Stimulated activated CD8-positive, alpha-beta memory T cell treated with anti-CD3 and anti-CD28 coated beads, Interleukin-4, amount 100 ng/mL, for 48 hours (primary cell): ENCODE measurements at regions not wholly inside any gene's neighbourhood (a gene's known extent, or its start where the extent isn't known, plus 50 kb on each side); places are given as distances from the start of the nearest gene placed in this dataset.
"Not testable (repeated sequence)": the region's sequence is repeated elsewhere in the genome, so short reads cannot be mapped to it uniquely, and the experiment has no call there.

Source experiments
- DNase-seq: peaks from one replicate; pipeline ENCODE4 v3.0.0-alpha.2; 2020

DNA sequence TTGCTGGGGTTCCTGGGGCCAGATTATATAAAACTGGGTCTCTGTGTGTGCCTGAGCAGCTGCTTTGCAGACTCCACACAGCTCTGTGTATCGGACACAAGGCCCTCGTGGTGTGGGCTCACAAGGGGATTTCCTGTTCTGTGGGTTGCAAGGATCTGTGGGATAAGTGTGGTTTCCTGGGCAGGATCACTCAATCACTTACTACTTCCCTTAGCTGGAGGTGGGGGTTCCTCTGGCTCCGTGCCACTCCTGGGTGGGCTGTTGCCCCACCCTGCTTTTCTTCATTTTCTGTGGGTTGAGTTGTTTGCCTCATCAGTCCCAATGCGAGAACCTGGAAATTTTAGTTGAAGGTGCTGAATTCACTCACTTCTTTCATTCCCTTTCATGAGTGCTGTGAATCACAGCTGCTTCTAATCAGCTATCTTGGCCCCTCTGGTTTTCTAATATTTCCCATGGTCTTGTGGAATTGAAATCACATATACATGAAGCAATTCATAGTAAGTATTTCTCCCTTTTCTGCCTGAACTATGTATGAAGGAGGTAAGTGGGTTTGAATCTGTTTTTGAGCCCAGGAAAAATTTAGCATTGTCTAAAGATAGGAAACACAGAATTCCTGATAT is 196.3 kb downstream of the DCDC2C start:
- DNase-seq: no peak

DNA sequence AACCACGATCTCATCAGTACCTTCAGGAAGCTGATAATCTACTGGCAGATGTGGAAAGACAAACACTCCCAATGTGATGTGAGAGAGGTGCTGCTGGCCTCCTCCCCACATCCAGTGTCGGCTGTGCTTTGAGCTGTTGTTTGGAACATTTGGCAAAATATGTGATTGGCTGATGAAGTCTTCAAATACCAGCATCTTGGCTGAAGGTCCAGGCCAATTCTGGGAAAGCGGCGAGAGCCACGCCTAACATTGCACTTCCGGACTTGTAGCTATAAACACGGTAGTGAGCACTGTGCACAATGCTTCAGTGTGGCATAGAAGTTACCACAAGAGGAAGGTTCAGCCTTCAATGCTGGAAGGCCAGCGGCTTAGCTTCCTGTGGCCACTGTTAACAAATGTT is 198.8 kb downstream of the DCDC2C start:
- no peak for DNase-seq

DNA sequence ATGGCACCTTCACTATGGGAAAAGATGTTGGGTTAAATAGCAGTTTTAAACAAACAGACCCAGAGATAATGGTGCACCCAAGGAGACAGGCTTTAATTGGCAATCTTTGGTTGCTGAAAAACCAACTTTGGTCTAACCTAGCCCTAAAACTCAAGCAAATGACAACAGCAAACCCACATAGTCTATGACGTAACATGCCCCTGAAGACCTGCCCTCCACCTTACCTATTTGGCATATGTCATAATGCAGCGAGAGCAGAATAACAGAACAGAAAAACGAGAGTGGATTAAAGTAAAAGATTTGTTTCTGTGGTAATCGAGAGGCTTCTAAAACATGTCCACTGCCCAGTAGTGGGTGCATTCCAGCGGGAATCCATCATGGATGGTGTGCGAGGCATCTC is 200.7 kb downstream of the DCDC2C start:
- no peak for DNase-seq

DNA sequence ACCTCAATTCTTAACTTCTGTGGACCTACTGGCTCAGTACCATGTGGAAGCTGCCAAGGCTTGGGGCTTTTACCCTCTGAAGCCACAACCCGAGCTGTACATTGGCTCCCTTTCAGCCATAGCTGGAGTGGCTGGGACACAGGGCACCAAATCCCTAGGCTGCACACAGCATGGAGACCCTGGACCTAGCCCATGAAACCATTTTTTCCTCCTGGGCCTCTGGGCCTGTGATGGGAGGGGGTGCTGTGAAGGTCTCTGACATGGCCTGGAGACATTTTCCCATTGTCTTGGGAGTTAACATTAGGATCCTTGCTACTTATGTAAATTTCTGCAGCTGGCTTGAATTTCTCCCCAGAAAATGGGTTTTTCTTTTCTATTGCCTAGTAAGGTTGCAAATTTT is 205.1 kb downstream of the DCDC2C start:
- DNase-seq: not testable (repeated sequence)

DNA sequence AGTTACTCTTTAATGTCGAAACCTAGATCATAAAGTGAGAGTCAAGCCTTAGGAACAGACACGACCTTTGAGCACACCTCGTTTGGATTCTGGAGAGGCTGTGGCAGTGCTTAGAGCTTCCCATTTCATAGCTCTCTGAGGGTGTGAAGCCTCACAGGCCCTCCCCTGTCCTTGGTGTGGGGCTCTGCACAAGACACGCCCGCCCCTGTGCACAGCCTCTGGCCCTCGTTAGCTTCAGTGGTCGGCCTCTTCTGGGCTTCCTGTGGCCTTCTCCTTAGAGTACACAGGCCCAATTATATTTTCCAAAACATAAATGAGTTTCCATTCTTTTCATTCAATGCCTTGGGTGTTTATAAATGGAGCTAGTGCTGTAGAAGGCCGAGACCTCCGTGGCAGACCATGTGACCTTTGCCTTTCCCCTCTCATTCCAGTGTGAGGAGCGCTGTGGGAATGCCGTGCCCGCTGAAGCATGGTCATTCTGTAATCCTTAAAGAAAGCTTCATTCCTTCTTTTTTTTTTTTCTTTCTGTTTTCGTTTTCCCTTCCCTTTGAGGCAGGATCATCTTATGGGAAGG is 208.6 kb downstream of the DCDC2C start:
- DNase-seq: no peak

DNA sequence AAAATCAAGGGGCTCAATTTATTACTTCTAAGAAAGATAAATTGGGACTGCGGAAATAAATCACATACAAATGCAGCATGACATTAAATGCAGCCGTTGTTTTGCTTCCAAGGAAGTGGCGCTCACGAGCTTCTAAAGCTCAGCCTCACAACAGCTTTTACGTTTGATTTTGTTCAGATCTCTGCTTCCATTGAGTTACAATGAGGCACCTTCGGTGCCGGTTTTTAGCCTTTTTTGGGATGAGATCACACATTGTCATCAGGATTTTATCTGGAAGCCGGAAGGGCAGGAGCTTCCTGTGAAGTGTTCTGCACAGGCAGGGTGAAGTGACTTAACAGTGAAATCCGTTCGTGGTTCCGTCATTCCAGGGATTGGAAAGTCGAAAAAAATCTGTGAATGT is 209.8 kb downstream of the DCDC2C start:
- no peak for DNase-seq

DNA sequence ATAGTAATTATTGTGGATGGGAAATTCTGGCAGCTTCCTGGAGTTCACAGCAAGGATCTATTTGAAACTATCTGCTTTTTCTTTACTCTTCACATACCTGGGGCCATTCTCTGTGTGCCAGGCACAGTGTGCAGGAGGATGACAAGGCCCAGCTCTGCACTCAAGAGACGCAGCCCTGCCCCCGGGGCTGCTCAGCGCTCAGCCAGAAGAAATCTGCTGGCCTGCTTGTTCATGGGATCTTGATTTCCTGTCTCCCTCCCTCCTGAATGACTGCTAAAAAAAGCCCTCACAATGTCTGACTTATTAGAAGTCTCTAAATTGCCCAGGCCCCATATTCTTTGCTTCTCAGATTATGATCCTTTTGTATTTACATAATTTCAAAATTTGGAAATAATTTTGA is 210.9 kb downstream of the DCDC2C start:
- DNase-seq: no peak

DNA sequence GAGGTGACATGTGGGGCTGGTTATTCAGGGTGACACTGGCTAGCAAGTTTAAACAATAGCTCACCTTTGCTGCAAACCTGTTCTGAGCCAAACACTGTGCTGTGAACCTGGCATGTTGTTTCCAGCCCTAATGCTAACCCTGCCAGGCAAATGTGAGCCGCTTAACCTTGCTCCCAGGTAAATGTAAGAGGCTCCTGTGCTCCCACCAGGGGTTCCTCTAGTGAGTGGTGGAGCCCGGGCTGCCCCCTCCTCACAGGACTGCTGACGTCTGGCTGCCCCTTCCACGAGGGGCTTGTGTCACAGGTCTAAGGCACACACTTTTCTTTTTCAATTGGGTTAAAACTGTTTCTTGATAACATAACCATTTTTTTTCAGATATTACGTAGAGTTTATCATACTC is 223.7 kb downstream of the DCDC2C start:
- DNase-seq: no peak

DNA sequence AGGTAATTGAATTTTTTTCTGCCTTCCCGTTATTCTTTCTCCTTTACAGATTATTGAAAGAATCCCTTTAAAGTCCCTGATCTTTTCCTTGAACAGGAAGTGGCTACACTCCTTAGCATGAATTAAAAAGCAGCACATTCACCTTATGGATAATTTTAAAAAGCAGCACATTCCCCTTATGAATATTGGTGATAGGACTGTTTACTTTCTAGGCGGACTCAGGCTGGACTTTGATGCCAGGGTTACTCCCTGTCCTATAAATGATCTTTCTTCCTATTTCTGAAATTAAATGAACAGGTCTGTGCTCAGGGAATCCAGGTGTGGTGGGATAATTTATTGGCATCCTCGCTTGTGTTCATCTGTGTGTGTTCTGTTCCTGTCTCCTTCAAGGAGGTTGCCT is 226.0 kb downstream of the DCDC2C start:
- DNase-seq: no peak

DNA sequence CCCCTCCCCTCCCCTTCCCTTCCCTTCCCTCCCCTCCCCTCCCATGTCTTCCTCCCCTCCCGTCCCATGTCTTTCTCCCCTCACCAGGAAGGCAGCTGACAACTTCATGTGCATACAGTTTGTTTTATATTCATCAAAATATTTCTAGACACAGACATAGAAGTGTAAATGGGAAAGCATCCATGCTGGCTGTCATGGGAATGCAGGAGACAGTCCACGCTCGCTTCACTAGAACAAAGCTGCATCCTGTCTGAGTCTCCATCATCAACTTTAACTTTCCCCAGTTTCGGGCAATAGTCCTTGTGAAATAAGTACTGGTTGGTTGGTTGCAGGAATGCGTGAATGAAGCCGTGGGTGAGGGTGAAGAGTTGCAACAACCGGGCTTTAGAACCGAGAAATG is 226.9 kb downstream of the DCDC2C start:
- no peak for DNase-seq

DNA sequence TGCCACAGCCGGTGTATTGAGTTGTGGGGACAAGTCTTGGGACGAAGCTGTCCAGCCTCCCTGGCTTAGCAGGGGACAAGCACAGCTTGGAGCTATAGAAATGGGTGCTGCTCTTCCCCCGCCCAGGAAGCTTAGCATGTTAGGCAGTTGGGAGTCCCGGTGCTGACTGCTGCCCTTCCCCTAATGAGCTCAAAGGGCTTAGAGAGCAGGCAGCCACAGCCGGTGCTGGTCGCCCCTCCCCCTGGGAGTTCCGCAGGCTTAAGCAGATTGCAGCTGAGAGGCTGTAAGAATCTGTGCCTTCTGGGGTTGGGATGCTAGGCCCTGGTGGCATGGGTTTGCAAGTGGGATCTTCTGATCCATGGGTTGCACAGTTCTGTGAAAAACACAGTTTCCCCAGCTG is 237.3 kb downstream of the DCDC2C start:
- no peak for DNase-seq

DNA sequence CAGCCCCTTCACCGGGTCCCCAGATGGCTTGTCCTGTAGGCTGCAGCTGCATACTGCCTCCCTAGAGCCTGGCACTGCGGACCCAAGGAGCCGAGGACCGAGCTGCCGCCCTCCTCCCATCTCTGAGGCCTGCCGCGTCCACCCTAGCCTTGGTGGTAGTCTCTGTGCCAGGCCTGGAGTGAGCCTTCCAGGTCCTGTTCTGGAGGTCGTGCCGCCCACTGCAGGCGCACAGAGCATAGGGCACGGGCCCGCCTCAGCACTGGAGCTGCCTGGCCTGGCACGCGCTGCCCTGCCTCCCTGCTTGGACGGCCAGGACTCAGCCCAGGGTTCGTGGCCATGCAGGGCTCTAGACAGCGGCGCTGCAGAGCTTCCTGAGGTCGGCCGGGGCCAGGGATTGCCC is 239.5 kb downstream of the DCDC2C start:
- DNase-seq: no peak

DNA sequence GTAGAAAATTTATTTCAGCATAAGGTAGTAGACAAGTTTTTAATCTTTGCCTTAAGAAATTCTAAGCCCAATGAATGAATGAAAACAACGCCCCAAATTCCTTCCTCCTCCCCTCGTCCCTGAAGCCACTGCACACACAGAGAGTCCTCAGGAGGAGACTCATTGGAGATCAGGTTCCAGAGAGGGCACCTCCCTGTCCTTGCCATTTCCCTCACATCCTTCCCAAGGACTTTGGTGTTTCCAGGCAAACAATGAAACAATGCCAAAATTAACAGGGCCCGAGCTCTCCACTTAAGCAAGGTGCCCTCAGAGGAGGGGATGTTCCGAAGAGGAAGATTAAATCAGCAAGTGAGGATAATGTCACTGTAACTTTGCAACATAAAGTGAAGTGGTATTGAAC is 240.7 kb downstream of the DCDC2C start:
- no peak for DNase-seq

DNA sequence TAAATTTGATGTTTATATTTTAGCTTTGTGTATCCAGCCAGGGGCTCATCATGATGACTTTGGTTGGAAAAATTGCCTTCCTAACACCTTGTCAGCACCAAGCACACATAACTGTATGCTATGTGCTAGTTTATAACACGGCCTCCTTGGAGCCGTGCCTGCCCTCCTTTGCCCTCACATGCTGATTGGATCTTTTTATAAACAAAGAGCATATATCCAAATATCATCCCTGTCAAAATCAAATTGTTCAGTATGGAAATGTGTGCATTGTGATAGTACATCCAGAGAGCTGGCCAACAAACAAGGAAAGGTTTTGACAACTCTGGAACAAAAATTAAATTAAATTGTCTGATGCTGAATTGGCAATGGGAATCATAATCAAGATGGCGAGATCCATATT is 241.5 kb downstream of the DCDC2C start:
- DNase-seq: no peak

DNA sequence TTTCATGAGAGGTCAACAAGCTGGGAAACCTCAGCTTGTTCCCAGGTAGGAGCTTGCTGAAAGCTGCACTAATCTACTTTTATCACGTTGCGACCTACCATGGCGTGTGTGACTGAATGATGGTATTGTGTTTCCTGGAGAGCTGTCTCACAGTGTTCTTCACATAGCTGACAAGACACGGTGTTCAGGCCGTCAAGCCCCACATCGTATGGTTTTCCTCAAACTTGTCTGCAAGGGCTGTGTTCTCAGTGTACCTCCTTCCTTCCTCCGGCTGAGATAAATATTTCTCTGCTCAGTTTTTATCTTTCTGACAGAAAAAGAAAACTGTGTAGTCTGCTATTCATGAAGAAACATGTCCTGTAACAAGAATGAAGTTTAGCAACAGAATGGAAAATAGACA is 244.8 kb downstream of the DCDC2C start:
- DNase-seq: no peak

DNA sequence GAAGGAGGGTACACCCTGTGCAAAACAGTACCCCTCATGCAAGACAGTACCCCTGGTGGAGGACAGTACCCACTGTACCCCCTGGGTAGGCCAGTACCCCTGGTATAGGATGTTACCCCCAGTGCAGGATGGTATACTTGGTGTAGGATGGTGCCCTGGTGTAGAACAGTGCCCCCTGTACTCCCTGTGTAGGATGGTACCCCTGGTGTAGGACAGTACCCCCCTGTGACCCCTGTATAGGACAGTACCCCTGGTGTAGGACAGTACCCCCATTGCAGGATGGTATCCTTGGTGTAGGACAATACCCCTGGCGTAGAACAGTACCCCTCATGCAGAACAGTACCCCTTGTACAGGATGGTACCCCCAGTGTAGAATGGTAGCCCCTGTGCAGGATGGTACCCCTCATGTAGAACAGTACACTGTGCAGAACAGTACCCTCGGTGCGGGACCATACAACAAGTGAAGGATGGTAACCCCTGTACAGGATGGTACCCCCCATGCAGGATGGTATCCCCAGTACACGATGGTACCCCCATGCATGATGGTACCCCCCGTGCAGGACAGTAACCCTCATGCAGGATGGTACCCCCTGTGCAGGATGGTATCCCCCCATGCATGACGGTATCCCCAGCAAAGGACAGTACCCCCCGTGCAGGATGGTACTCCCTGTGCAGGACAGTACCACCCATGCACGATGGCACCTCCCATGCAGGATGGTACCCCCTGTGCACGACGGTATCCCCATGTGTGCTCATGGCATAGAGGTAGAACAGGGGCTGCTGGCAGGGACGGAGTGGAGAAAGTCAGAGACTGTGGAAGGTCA is 248.0 kb downstream of the DCDC2C start:
- DNase-seq: no peak

DNA sequence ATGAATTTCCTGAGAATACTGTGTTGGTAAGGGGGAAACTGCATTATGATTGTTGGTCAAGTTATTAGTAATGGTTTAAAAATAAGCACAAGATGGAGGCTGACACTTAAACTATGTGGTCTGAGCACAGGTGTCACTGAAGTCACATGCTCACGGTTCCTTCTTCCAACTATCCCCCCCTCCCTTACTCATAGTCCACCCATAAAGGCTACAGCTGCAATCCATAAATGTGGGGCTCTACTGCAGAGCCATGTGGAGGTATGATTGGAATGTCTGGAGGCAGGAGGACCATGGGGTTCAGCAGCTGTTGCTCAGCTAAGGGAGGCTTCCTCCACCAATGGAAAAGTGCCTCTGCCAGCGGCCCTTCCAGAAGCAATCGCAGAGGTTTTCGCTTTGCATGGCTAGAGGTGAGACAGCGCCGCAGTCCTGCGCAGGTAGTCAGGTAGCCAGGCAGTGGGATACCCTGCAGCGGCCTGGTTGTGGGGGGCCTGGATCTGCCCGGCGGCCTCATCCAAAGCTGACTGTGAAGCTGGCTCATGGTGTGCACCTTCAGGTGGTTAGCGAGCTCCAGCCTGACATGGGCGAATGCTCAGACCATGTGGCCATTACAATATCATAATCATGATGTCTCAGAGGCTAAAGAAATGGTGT is 249.6 kb downstream of the DCDC2C start:
- DNase-seq: no peak

DNA sequence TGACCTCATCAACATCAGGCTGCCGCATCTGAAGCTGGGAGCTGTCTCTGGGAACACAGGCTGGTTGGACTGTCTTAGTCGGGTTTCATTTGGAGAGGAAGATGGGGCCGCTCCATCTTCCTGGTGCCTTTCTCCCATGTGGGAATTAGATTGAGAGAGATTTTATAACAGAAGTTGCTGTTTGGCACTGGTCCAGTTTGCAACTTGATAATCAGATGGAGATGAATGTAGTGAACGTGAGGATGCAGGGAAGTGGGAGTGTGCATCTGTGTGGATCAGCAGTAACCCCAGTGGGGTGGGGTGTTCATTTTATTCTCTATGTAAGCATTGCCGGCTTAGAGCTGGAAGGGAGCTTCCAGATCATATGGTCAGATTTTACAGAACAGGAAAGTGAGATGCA is 250.9 kb downstream of the DCDC2C start:
- DNase-seq: no peak

DNA sequence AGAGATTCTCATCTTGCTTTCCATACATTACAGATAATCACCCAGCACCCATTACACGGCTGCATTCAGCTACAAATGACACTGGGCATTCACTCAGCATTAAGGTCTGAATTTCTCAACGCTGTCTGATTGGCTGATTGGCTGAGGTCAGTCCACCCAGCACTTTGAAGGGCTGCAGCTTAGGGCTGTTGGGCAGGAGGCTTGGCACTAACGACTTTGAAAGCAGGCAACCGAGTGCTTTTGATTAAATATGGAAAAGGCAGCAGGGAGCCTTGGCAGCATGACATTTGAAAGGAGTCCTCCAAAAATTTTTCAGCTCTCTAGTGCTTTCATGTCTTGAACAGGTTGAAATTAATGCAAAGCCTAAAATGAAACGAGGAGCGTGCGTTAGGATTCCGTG is 253.0 kb downstream of the DCDC2C start:
- DNase-seq: no peak

DNA sequence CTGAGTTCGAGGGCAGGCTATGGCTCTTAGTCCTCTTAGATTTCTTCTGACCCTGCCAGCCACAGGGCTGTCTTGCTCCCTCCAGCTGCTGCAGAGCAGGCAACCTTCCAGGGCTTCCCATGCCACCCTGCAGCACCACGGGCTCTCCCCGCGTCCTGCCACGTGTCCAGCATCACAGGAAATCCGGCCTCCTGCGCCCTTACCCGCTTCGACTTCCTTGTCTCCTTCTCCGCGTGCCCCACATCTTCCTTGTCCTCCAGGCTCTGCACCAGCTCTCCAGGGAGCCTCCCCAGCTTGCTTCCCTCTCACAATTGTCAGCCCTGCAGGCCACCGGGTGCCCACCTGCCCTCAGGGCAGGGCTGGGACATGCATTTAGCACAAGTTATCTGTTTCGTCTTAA is 253.5 kb downstream of the DCDC2C start:
- no peak for DNase-seq

DNA sequence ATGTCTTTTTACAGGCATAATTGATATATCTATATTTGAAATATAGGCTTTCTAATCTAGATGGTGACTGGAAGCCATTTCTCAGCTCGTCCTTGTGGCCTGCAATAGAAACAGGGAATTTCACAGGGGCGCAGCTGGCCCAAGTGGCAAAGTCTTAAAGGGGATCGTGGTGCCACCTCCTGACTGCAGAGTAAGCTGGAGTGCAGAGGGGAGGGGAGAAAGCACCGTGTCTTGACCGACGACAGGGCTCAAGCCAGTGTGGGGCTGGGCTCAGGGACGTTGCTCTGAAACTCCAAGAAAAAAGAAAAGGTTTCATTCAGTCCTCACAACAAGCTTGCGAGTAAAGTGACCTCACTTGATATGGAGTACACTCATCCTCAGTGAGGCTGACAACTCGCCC is 255.1 kb downstream of the DCDC2C start:
- DNase-seq: no peak

DNA sequence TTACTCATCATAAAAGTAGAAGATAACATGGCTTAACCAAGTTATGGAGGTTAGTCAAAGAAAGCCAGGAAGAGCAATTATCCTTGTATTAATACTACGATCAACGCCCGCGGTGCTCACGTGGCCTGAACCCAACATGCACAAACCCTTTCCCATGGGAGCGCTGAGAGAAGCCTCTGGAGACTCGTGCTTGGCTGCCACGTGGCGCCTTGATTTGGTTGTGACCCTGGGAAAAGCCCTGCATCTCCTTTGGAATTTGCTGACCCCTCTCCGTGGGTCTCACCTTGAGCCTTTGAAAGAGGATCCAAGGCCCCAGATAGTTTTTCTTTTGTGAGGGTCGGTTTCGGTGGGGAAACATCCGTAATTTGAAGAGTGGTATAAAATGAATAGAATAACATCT is 255.6 kb downstream of the DCDC2C start:
- no peak for DNase-seq

DNA sequence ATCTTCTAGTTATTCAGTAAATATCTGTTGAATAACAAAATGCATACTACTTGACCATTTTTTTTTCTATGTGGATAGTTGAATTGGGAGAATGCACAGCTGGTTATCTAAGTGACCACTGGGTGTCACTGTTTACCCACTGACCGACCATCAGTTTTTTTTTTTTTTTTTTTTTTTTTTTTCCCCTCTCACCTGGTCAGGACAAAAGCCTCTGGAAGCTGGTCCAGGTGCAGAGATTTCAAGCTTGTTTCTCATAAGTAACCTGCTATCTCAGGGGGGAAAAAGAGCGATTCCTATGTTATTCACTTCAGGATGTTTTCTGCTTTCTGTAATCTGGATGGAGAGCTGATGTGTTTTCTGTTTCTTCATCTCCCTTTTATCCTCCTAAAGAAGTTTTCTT is 256.0 kb downstream of the DCDC2C start:
- no peak for DNase-seq

DNA sequence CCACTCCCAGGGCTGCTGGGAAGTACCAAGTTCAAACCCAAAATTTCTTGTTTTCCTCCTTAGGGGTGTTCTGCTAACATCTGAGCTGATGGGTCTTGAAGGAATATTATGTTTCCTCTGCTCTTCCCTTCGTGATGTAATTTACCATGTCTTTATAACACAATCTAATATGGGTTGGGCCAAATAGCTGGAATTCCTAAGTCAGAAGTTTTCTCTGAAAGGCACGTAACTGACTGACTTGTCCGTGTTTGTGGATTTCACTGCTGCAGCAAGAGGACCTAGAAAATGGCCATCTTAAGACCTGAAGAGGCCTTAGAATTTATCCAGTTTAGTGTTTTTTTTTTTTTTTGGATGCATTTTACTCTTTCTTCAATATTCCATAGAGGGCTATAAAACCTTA is 256.7 kb downstream of the DCDC2C start:
- no peak for DNase-seq
